Peyer's patch (tissue), 4 donors: ENCODE measurements at regions not wholly inside any gene's neighbourhood (a gene's known extent, or its start where the extent isn't known, plus 50 kb on each side); places are given as distances from the start of the nearest gene placed in this dataset.

Experiments used
- DNase-seq, 3 donors: peaks; one replicate each; pipeline ENCODE4 v3.0.0-alpha.2; 2017 to 2019
- H3K27ac ChIP-seq, 4 donors: fragments of 200-600 bp; sonication (generic); one replicate each; pipeline ENCODE4 v1.5.1; 2016 to 2019
- H3K27me3 ChIP-seq, 2 donors: fragments of 200-600 bp; sonication (generic); one replicate each; pipeline ENCODE4 v1.5.1; 2019
- H3K36me3 ChIP-seq, 3 donors: fragments of 200-600 bp; sonication (generic); one replicate each; pipeline ENCODE4 v1.5.1; 2016 to 2019
- H3K4me1 ChIP-seq, 4 donors: fragments of 200-600 bp; sonication (generic); one replicate each; pipeline ENCODE4 v1.5.1; 2016 to 2019
- H3K4me3 ChIP-seq, 4 donors: fragments of 200-600 bp; sonication (generic); 1 replicate in 3 of 4; 2 replicates in 1 of 4; pipeline ENCODE4 v1.5.1; 2016 to 2019; ENCODE audit warnings: mild to moderate bottlenecking in 1 of 4
- H3K9me3 ChIP-seq, 4 donors: fragments of 200-600 bp; sonication (generic); one replicate each; pipeline ENCODE4 v1.5.1; 2016 to 2019; ENCODE audit warnings: mild to moderate bottlenecking in 1 of 4
- POLR2A ChIP-seq, 2 donors: fragments of 450-650 bp; IDR thresholded peaks; one replicate each; pipeline ENCODE4 v1.5.1; 2017; ENCODE audit warnings: antibody characterized with exemption in 2 of 2, mild to moderate bottlenecking in 2 of 2, moderate library complexity in 2 of 2
- TF ChIP-seq, protein P1 (sequence below), 6 experiments: fragments of 450-650 bp in 4 of 6; fragments of 200-600 bp in 2 of 6; sonication (generic) in 1 of 6; IDR thresholded peaks; one replicate each; pipeline ENCODE4 v1.5.1; 2017 to 2019; ENCODE audit warnings: antibody characterized with exemption in 6 of 6, mild to moderate bottlenecking in 3 of 6, moderate library complexity in 1 of 6

GRCh38 chr2:875687-876615 is 74.7 kb upstream of the SNTG2 start:
- Histone ChIP-seq H3K9me3 (no peaks in the 10 kb centered on the region), H3K4me1 (no peaks in the 10 kb centered on the region), H3K4me3 (no peak overlapping the region), H3K27me3 (no peaks in the 10 kb centered on the region), H3K27ac (no peak overlapping the region), H3K36me3 (no peaks in the 10 kb centered on the region)
- no peak for DNase-seq
- no peak for TF ChIP-seq POLR2A (IDR thresholded peaks at IDR 0.05)
- TF ChIP-seq, protein P1, sequence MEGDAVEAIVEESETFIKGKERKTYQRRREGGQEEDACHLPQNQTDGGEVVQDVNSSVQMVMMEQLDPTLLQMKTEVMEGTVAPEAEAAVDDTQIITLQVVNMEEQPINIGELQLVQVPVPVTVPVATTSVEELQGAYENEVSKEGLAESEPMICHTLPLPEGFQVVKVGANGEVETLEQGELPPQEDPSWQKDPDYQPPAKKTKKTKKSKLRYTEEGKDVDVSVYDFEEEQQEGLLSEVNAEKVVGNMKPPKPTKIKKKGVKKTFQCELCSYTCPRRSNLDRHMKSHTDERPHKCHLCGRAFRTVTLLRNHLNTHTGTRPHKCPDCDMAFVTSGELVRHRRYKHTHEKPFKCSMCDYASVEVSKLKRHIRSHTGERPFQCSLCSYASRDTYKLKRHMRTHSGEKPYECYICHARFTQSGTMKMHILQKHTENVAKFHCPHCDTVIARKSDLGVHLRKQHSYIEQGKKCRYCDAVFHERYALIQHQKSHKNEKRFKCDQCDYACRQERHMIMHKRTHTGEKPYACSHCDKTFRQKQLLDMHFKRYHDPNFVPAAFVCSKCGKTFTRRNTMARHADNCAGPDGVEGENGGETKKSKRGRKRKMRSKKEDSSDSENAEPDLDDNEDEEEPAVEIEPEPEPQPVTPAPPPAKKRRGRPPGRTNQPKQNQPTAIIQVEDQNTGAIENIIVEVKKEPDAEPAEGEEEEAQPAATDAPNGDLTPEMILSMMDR (IDR thresholded peaks at IDR 0.05), result no peak

- no peak overlapping the region for H3K4me3 ChIP-seq
- DNase-seq, result no peak
- no peak for TF ChIP-seq POLR2A (IDR thresholded peaks at IDR 0.05)
- no peaks in the 10 kb centered on the region for H3K9me3 ChIP-seq
- H3K4me1 ChIP-seq, result no peaks in the 10 kb centered on the region
- H3K27me3 ChIP-seq, result no peaks in the 10 kb centered on the region
- H3K36me3 ChIP-seq, result no peaks in the 10 kb centered on the region
- H3K27ac ChIP-seq, result no peak overlapping the region
Observed at GRCh38 chr2:873651-874580, 76.7 kb upstream of the SNTG2 start.

GRCh38 chr2:873027-873426 is 77.6 kb upstream of the SNTG2 start:
- H3K36me3 ChIP-seq, result no peaks in the 10 kb centered on the region
- no peak overlapping the region for H3K4me3 ChIP-seq
- H3K27me3 ChIP-seq, result no peaks in the 10 kb centered on the region
- no peaks in the 10 kb centered on the region for H3K9me3 ChIP-seq
- H3K4me1 ChIP-seq, result no peaks in the 10 kb centered on the region
- TF ChIP-seq, protein P1 (IDR thresholded peaks at IDR 0.05), result no peak
- DNase-seq, result no peak
- H3K27ac ChIP-seq, result no peak overlapping the region

DNA sequence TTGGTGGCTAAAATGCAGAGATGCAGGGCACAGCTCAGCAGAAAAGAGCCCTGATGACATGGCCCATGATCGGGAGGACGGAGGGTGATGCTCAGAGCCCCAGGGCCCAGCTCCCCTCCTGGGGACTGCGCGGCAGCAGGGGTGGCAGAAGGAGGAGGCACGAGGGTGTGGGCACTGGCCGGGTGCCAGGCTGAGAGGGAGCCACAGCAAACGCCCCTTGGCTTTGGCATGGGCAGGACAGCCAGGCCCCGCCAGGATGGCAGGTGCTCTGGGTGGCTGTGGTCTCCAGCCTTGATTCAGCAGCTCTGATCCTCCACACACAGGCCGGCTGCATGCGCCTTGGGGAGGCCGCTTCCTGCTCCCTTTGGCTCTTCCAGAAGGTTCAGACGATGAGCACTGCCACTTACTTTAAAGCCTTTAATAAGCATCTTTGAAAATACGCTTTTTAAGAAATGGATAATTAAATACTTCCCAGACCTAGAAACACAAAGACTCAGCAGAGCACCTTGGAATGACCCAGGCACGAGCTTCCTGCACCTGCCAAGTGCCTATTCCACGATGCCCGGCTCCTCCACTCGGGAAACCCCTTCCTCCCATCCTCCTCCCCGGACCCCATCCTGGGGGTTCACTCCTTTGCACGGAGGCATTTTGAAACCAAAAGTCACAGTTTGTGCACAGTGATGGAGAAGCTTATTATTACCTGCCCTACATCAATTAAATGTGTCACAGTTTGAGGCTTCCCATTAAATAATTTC is 78.5 kb upstream of the SNTG2 start:
- Histone ChIP-seq H3K9me3 (no peaks in the 10 kb centered on the region), H3K27me3 (no peaks in the 10 kb centered on the region), H3K36me3 (no peaks in the 10 kb centered on the region), H3K4me3 (no peak overlapping the region), H3K27ac (no peak overlapping the region), H3K4me1 (no peaks in the 10 kb centered on the region)
- no peak for DNase-seq
- TF ChIP-seq POLR2A (IDR thresholded peaks at IDR 0.05), result no peak
- TF ChIP-seq, protein P1 (IDR thresholded peaks at IDR 0.05), result no peak

GRCh38 chr2:871175-871727 is 79.4 kb upstream of the SNTG2 start:
- Histone ChIP-seq H3K27ac (no peak overlapping the region), H3K27me3 (no peaks in the 10 kb centered on the region), H3K4me3 (no peak overlapping the region), H3K36me3 (no peaks in the 10 kb centered on the region), H3K4me1 (no peaks in the 10 kb centered on the region), H3K9me3 (no peaks in the 10 kb centered on the region)
- TF ChIP-seq, protein P1 (IDR thresholded peaks at IDR 0.05), result no peak
- TF ChIP-seq POLR2A (IDR thresholded peaks at IDR 0.05), result no peak
- no peak for DNase-seq
